MM.1S (cell line): ENCODE measurements at regions not wholly inside any gene's neighbourhood (a gene's known extent, or its start where the extent isn't known, plus 50 kb on each side); places are given as distances from the start of the nearest gene placed in this dataset.
"Not testable (repeated sequence)": the region's sequence is repeated elsewhere in the genome, so short reads cannot be mapped to it uniquely, and the experiment has no call there.

Source experiments
- DNase-seq: peaks from one replicate; pipeline ENCODE4 v3.0.0-alpha.2; 2015
- H2AFZ ChIP-seq: fragments of 300-600 bp; sonication (generic); 2 replicates; pipeline ENCODE4 v1.6.0; 2016; ENCODE audit warnings: antibody characterized with exemption, low read length
- H3F3A ChIP-seq: fragments of 300-600 bp; sonication (generic); 2 replicates; pipeline ENCODE4 v1.6.1; 2016; ENCODE audit warnings: mild to moderate bottlenecking, antibody characterized with exemption, low read length, moderate library complexity, mixed read lengths; ENCODE audit not compliant: insufficient read depth
- H3K27ac ChIP-seq: fragments of 300-600 bp; sonication (generic); 2 replicates; pipeline ENCODE4 v1.5.1; 2016; ENCODE audit warnings: mild to moderate bottlenecking, low read length
- H3K27me3 ChIP-seq: fragments of 300-600 bp; sonication (generic); replicated peaks from 2 replicates; pipeline ENCODE4 v1.6.0; 2016; ENCODE audit warnings: low read length; ENCODE audit not compliant: insufficient read depth
- H3K36me3 ChIP-seq: fragments of 300-600 bp; sonication (generic); replicated peaks from 2 replicates; pipeline ENCODE4 v1.6.1; 2016; ENCODE audit warnings: mild to moderate bottlenecking, low read length, mixed read lengths; ENCODE audit not compliant: insufficient read depth
- H3K4me1 ChIP-seq: fragments of 300-600 bp; sonication (generic); 2 replicates; pipeline ENCODE4 v1.6.1; 2016; ENCODE audit warnings: low read length, mixed read lengths
- H3K4me2 ChIP-seq: fragments of 300-600 bp; sonication (generic); 2 replicates; pipeline ENCODE4 v1.6.0; 2016; ENCODE audit warnings: low read depth, low read length
- H3K4me3 ChIP-seq: fragments of 300-600 bp; sonication (generic); 2 replicates; pipeline ENCODE4 v1.5.1; 2016; ENCODE audit warnings: low read length, mixed read lengths
- H3K79me2 ChIP-seq: fragments of 300-600 bp; sonication (generic); 2 replicates; pipeline ENCODE4 v1.6.1; 2016; ENCODE audit warnings: mixed run types, low read length, mixed read lengths
- H3K9ac ChIP-seq: fragments of 300-600 bp; sonication (generic); 2 replicates; pipeline ENCODE4 v1.6.1; 2016; ENCODE audit warnings: low read length, mixed read lengths
- H3K9me2 ChIP-seq: fragments of 300-600 bp; sonication (generic); replicated peaks from 2 replicates; pipeline ENCODE4 v1.6.1; 2016; ENCODE audit warnings: mild to moderate bottlenecking, low read length, mixed read lengths; ENCODE audit not compliant: insufficient read depth
- H3K9me3 ChIP-seq: fragments of 300-600 bp; sonication (generic); replicated peaks from 2 replicates; pipeline ENCODE4 v1.6.1; 2016; ENCODE audit warnings: mild to moderate bottlenecking, low read length, mixed read lengths; ENCODE audit not compliant: insufficient read depth
- H4K20me1 ChIP-seq: fragments of 300-600 bp; sonication (generic); 2 replicates; pipeline ENCODE4 v1.6.1; 2016; ENCODE audit warnings: mild to moderate bottlenecking, low read length, moderate library complexity, mixed read lengths; ENCODE audit not compliant: insufficient read depth
- EZH2 ChIP-seq: fragments of 300-600 bp; sonication (generic); optimal IDR thresholded peaks from 2 replicates; pipeline ENCODE3; 2017; ENCODE audit warnings: low read depth, mild to moderate bottlenecking, antibody characterized with exemption, low read length, mixed read lengths
- EZH2phosphoT487 ChIP-seq: fragments of 300-600 bp; sonication (generic); IDR thresholded peaks from 2 replicates; pipeline ENCODE4 v1.6.1; 2018; ENCODE audit warnings: antibody characterized with exemption, low read length
- TF ChIP-seq, protein P1 (sequence below): fragments of 300-600 bp; sonication (generic); IDR thresholded peaks from 2 replicates; pipeline ENCODE4 v1.5.1; 2016; ENCODE audit warnings: antibody characterized with exemption, low read length, mixed read lengths

DNA sequence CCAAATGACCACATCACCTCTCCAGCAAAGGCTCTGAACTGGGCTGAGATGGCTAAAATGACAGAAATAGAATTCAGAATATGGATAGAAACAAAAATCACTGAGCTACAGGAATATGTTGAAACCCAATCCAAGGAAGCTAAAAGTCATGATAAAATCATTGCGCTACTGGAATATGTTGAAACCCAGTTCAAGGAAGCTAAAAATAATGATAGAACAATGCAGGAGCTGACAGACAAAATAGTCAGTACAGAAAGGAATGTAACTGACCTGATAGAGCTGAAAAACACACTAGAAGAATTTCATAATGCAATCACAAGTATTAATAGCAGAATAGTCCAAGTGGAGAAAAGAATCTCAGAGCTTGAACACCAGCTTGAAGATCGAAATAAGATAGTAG lies 394.9 kb upstream of the GRAMD2B start:
- Histone ChIP-seq H3K9me2 (no peaks in the 10 kb centered on the region), H3K4me3 (no peak overlapping the region), H3K27ac (no peak overlapping the region), H3K4me1 (no peaks in the 10 kb centered on the region), H3K4me2 (no peak overlapping the region), H3K36me3 (no peaks in the 10 kb centered on the region), H3K9me3 (no peaks in the 10 kb centered on the region), H3K27me3 (no peaks in the 10 kb centered on the region), H3F3A (no peaks in the 10 kb centered on the region), H3K9ac (no peak overlapping the region), H4K20me1 (no peaks in the 10 kb centered on the region), H3K79me2 (no peaks in the 10 kb centered on the region), H2AFZ (no peak overlapping the region)
- TF ChIP-seq, protein P1, sequence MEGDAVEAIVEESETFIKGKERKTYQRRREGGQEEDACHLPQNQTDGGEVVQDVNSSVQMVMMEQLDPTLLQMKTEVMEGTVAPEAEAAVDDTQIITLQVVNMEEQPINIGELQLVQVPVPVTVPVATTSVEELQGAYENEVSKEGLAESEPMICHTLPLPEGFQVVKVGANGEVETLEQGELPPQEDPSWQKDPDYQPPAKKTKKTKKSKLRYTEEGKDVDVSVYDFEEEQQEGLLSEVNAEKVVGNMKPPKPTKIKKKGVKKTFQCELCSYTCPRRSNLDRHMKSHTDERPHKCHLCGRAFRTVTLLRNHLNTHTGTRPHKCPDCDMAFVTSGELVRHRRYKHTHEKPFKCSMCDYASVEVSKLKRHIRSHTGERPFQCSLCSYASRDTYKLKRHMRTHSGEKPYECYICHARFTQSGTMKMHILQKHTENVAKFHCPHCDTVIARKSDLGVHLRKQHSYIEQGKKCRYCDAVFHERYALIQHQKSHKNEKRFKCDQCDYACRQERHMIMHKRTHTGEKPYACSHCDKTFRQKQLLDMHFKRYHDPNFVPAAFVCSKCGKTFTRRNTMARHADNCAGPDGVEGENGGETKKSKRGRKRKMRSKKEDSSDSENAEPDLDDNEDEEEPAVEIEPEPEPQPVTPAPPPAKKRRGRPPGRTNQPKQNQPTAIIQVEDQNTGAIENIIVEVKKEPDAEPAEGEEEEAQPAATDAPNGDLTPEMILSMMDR = no peak
- no peak for TF ChIP-seq EZH2
- TF ChIP-seq EZH2phosphoT487 = no peak
- no peak for DNase-seq

DNA sequence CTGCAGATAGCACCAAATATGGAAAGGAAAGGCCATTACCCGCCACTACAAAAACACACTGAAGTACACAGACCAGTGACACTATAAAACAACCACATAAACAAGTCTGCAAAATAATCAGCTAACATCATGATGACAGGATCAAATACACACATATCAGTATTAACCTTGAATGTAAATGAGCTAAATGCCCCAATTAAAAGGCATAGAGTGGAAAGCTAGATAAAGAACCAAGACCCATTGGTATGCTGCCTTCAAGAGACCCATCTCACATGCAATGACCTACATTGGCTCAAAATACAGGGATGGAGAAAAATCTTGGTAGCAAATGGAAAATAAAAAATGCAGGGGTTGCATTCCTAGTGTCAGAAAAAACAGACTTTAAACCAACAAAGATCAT lies 393.9 kb upstream of the GRAMD2B start:
- H3F3A ChIP-seq, H3K36me3 ChIP-seq, H3K9me2 ChIP-seq, H3K9me3 ChIP-seq, H3K4me1 ChIP-seq, H3K4me3 ChIP-seq, H3K27me3 ChIP-seq, H4K20me1 ChIP-seq, DNase-seq, H2AFZ ChIP-seq, H3K79me2 ChIP-seq, H3K27ac ChIP-seq, H3K4me2 ChIP-seq, H3K9ac ChIP-seq: not testable (repeated sequence)

DNA sequence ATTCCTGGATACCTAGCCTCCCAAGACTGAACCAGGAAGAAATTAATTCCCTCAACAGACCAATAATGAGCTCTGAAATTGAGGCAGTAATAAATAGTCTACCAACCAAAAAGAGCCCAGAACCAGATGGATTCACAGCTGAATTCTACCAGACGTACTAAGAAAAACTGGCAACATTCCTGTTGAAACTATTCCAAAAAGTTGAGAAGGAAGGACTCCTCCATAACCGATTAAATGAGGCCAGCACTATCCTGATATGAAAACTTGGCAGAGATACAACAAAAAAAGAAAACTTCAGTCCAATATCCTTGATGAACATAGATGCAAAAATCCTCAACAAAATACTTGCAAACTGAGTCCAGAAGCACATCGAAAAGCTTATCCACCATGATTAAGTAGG lies 392.5 kb upstream of the GRAMD2B start:
- H3K4me3 ChIP-seq = no peak overlapping the region
- no peak overlapping the region for H2AFZ ChIP-seq
- no peaks in the 10 kb centered on the region for H3K9me2 ChIP-seq
- H3F3A ChIP-seq = no peaks in the 10 kb centered on the region
- H3K9me3 ChIP-seq = no peaks in the 10 kb centered on the region
- DNase-seq = no peak
- H3K9ac ChIP-seq = no peak overlapping the region
- no peak overlapping the region for H3K4me2 ChIP-seq
- TF ChIP-seq, protein P1 = no peak
- TF ChIP-seq EZH2 = no peak
- no peak for TF ChIP-seq EZH2phosphoT487
- no peaks in the 10 kb centered on the region for H3K27me3 ChIP-seq
- H3K36me3 ChIP-seq = no peaks in the 10 kb centered on the region
- no peak overlapping the region for H3K27ac ChIP-seq
- no peaks in the 10 kb centered on the region for H4K20me1 ChIP-seq
- H3K4me1 ChIP-seq = no peaks in the 10 kb centered on the region
- no peaks in the 10 kb centered on the region for H3K79me2 ChIP-seq

DNA sequence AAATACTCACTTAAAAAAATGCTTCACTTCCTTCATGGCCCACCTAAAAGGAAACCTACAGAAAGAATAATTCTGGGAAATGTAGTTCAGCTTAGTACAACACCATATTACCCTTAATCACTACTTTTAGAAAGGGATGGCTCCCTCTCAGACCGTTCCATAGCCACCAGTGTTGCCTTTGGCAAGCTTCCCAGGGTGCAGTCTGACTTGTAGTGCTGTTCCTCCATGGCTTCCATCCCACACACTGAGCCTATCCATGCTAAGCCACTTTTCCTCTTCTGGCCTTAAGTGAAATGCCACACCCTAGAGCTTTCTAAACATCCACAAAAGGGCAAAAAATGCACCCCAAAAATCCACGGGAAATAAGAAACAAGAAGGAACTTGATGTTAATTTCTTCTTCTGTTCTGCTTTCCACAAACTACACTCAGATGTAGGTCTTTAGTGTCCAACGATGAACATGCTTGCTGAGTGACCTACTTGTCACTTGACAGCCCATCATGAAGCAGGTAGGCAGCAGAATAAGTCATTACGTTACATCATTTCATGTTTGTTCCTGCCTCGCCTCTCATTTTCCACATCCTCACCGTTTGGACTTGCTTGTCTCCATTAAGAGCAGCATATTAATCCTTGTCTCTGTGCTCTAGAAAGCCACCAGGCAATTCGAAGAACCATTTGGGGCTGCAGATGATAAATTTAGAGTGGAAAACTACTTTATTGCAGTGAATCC lies 391.1 kb upstream of the GRAMD2B start:
- H4K20me1 ChIP-seq = no peaks in the 10 kb centered on the region
- no peaks in the 10 kb centered on the region for H3K79me2 ChIP-seq
- no peaks in the 10 kb centered on the region for H3K27me3 ChIP-seq
- H3K4me2 ChIP-seq = no peak overlapping the region
- no peaks in the 10 kb centered on the region for H3K36me3 ChIP-seq
- H3K4me3 ChIP-seq = no peak overlapping the region
- no peak overlapping the region for H3K9ac ChIP-seq
- H3K4me1 ChIP-seq = no peaks in the 10 kb centered on the region
- no peak overlapping the region for H3K27ac ChIP-seq
- TF ChIP-seq, protein P1 = no peak
- no peak for TF ChIP-seq EZH2
- no peak for TF ChIP-seq EZH2phosphoT487
- H3K9me2 ChIP-seq = no peaks in the 10 kb centered on the region
- DNase-seq = no peak
- no peak overlapping the region for H2AFZ ChIP-seq
- no peaks in the 10 kb centered on the region for H3F3A ChIP-seq
- no peaks in the 10 kb centered on the region for H3K9me3 ChIP-seq
